HG03045 (cell line): ENCODE measurements at regions not wholly inside any gene's neighbourhood (a gene's known extent, or its start where the extent isn't known, plus 50 kb on each side); places are given as distances from the start of the nearest gene placed in this dataset.
"Not testable (repeated sequence)": the region's sequence is repeated elsewhere in the genome, so short reads cannot be mapped to it uniquely, and the experiment has no call there.

Experiments used
- ATAC-seq: cut with Tn5 transposase; IDR thresholded peaks from one replicate; pipeline ENCODE4 v1.9.1; 2021; ENCODE audit warnings: mild to moderate bottlenecking, moderate library complexity; ENCODE audit not compliant: unreplicated experiment

DNA sequence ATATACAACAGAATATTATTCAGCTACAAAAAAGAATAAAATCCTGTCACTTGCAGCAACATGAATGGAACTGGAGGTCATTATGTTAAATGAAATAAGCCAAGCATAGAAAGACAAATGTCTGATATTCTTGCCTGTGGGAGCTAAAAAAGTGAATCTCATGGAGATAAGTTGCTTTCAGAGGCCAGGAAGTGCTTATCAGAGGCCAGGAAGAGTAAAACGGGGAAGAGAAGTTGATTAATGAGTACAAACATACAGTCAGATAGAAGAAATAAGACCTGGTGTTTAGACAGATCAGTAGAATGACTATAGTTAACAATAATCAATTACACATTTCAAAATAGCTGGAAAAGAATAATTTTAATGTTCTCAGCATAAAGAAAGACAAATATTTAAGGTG lies 54.4 kb upstream of the CPHXL start:
- ATAC-seq, result no peak

DNA sequence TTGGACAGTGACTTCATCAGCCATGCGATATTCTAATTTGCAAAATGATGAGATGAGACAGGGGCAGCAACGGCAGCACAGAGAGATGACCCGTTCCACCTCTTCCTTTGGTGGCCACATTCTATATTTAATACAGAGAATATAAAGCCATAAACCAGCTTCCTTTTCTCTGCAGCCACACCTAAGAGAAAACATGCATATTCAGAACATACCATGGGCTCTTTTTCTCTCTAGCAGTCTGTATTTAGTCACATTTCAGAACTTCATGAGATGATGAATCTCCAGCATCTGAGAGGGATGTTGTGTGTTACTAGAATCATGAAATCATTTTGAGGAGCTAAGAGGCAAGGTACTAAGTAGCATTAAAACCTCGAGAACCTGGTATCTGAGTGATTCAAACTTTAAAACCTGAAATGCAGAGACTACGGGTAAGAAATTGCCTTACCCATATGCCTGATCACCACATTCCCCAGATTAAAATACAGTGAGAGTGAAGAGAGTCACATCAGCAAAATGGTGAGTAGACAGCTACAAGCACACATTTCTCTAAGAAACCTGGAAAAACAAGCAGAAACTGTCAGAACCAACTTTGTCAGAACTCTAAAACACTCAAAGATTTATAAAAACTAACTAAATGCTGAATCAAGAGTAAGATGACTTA lies 55.5 kb upstream of the CPHXL start:
- no peak for ATAC-seq

DNA sequence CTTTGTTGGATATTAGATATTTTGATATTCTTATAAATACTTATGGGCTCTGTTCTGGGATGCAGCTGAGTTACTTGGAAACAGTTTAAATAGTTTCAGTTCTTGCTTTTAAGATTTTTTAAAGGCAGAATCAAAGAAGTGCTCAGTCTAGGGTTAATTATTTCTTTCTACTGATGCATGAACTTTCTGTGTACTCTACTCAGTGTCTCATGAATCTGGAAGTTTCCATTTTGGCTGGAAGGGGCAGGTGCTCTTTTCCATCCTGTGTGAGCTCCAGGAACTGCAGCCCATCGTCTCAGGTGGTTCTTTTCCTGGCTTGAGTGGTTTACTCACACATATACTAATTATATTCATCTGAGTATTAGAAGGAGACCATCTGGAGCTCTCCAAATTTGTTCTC lies 61.1 kb upstream of the CPHXL start:
- ATAC-seq, result no peak

DNA sequence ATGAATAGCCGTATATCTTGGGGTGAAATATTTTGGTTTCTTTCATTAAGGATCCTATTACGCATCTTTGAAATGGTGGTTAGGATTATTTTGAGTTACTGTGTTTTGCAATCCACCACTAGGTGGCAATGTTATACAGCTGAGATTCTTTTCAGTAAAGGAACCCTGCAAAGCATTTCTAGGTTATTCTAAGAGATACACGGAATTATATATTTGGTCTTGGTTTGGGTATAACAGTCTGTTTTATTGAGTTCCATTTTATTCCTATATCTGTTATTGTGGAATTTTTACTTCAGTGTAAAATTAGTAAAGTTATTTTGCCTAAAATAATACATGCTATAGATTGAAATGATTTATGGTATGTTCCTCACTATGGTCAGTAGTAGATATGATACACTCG lies 62.9 kb upstream of the CPHXL start:
- ATAC-seq, result no peak

DNA sequence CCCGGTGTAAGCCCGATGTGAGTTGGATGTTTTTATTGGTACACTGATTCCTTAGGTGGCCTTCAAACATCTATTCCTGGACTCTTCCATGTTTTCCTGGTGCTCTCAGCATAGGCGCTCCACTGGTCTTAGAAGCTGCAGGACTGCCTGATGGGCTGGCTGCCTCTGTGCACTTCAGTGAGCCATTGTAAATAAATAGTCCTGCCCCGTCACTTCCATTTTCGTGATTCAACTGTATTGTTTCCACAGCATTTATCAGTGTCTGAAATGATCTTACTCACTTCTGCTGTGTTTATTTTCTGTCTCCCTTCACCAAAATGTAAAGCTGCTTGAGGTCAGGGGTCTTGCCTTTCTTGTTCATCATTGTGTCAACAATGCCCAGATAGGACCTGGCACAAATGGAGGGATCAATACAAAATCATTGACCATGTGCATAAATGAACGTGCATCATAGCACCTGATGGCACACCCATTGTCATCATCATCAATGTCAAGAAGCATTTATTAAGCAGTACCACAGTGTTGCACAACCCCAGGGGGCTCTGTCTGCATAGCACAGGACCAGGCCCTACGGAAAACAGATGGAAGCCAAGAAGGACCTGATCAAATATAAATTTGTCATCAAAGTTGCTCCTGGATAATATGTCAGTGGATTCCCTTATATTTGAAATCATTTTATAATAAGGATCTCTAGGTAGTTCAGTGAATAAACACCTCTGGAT lies 66.6 kb upstream of the CPHXL start:
- no peak for ATAC-seq

DNA sequence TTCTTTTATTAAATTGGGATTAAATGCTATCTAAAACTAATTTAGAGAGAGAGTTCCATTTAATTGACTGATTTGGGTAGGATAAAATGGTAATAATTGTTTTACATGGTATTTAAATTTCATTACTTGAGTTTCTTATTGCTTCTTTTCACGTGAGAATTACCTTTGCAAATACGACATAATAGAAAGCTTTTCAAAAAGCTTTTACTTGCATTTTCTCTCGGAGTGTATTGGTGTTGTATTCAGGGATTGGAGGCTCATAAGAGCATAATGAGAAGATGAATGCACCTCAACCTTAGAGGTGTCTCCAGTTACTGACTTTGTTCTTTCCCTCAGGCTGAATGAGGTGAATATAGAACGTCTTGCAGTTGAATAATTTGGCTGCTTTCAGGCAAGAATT lies 67.4 kb upstream of the CPHXL start:
- no peak for ATAC-seq

DNA sequence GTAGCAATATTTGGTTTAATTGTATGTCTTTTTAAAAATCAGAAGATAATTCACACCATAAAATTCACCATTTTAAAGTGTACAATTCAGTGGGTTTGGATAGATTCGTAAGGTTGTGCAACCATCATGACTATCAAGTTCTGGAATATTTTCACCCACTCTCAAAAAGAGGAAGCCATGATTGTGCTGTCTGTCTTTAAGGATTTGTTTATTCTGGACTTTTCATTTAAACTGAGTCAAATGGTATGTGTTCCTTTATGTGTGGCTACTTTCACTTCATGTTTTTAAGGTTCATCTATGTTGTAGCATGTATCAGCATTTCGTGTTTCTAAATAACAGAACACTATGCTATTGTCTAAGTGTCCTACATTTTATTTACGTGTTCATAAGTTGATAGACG lies 68.1 kb upstream of the CPHXL start:
- no peak for ATAC-seq

DNA sequence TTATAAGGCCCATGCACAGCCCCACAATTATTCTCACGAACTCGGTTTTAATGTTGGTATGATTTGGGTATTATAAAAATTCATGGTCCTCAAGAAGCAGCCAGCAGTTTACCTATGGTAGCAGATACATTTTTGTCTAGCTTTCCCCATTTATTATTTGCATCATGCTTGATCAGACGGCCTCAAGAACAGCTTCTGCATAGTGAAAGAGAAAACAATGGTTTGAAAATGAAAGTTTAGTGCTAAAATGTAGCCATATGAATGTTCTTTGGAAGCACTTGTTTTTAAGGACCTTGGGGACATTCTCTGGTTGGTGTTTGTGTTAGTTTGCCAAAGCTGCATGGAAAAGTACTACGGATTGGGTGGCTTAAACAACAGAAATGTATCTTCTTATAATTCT lies 72.4 kb upstream of the CPHXL start:
- ATAC-seq, result no peak

DNA sequence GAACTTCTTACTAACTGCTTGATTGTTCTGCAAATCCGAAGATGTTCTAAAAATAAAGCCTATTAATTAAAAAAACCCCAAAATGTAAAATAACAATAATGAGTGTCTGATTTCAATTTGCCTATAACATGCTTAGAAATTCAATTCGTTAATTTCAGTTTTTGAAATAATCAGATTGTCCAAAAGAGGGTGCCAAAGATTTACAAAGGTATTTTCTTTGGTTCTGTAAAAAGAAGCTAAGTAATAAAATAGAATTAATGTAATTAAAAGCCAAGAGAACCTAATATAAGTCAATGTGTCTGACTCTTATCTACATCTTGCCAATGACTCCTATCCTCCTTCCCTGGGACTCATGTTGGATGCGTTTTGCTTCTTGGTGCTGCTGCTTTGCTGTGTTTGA lies 75.0 kb upstream of the CPHXL start:
- no peak for ATAC-seq

DNA sequence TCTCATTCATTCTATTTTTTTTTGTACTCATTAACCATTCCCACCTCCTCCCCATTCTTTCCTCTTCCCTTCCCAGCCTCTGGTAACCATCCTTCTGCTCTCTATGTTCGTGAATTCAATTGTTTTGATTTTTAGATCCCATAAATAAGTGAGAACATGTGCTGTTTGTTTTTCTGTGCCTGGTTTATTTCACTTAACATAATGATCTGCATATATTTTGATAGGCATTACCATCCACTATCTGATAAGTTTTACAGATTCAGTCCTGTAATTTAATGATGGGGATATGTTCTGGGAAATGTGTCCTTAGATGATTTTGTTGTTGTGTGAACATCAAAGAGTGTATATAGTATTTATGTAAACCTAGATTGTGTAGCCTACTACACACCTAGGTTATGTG lies 77.5 kb upstream of the CPHXL start:
- no peak for ATAC-seq

DNA sequence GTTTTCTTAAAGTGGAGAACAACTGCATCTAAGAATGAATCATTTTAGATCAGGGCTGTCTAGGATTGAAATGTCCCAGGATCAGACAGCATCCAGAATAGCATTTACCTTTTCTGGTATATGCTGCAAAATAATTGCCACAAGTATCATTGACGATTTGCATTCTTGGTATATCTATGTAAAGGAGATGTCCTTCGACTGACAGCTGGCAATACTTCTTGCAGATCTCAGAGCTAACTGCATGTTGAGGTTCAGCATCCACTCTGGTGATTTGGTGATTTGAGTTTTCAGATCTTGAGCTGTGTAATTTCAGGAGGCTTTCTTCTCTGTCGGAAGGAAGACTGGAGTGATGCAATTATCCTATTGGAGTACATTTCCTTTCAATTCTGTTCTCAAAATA lies 78.1 kb upstream of the CPHXL start:
- no peak for ATAC-seq

DNA sequence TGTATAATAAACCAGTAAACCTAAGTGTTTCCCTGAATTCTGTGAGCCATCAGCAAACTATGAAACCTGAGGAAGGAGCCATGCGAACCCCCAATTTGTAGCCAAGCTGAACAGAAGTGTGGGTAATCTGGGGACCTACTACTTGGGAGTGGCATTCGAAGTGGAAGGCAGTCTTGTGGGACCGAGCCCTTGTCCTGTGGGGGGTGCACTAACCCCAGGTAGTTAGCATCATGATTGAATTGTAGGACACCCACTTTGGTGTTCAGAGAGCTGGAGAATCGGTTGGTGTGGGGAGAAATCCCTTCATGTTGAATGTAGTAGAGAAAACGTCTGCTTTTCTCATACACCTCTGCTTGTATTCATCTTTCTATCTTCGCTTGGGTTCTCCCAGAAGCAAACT lies 79.7 kb upstream of the CPHXL start:
- ATAC-seq, result no peak

DNA sequence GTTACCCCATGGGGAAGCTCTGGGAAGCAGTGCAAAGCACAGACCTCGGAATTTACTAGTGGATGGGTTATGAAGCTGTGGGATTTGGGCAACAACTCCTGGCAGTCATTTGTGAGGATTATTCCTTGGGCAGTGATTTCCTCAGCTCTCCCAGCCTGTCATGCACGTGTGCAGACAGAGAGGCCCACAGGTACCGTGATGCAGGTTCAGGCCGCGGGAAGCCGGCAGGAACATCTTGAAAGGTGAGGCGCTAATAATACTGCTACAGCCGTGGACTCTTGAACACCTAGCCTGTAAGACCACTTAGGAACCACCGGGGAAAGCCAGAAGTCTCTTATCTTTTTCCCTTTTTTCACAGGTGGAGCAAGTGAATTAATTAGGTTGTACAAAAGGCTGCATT lies 80.2 kb upstream of the CPHXL start:
- ATAC-seq, result no peak

DNA sequence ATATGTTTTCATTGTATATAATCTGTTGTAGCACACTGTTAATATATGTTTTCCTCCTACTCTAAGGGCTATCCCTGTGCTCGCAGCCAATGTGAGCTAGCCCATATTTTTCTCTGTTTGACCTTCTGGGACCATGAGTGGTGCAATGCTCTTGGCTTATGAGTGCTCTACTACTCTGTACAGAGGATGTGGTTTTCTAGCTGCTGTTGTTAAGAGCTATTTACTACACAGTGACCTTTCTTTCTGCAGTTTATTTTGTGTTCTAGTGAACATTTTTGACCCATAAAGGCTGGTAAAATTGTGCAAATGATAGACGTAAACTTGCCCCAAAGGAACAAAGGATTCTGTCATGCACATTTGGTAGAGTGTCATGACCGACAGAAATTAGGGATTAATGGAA lies 84.1 kb upstream of the CPHXL start:
- ATAC-seq, result no peak

DNA sequence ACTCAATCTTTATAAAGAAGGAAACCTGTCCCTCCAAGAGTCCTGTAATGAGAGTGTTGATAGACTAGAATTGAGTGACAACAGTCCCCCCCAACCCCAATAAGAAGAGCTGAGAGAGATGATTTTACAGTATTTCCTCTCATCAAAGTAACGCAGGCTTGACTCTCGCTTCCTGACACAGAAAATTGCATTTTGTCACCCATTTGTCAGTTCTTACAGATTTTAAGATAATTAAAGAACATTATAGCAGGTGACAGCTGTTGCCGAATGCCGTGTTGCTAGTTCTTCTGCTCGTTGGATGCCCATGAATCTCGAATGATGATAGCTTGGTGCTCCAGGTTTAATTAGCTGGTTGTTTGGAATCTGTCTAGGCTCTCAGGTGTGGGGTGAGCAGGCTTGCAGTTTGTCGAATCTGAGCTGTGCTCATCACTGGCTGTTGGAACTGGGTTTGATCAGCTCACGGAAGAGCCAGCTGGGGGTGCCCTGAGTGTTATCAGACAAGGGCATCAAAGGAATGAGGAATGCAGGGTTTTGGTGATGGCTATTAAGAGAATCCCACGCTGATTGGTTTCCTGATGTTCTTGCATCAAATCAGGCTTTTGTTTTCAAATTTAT lies 84.8 kb upstream of the CPHXL start:
- ATAC-seq, result no peak

DNA sequence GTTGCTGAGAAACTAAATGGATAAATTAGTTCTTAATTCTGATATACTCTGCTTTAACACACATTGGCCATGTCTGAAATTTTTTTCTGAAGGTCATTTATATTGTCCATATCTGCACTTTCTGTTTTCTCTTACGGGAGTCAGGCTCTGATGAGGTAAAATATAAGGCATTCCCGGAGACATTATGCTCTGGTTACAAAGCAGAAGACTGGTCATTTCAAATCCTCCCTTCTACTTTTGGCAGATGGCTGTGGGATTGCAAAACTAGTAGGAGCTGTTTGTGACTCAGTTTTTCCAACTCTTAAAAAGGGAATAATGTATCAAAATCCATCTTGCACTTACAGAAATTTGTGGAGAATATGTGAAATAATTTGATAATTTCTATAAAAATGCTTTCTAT lies 92.2 kb upstream of the CPHXL start:
- ATAC-seq, result no peak

DNA sequence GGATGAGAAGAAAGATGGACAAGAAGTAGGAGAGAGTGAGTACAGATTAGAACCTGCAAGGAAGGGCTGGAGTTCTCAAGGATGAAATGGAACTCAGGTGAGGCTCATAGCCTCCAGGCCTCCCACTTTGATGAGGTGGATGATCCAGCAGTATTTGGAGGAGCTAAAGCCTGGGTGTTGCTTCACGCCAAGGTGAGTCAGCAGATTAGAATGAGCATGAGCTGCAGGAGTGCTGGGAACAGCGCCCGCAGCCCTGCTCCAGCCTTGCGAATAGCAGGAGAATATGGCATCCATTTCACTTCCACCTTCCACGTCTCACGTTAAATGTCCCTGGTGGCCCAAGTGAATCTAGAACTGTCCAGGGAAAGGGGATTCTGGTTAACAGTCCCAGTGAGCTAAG lies 94.4 kb upstream of the CPHXL start:
- no peak for ATAC-seq

DNA sequence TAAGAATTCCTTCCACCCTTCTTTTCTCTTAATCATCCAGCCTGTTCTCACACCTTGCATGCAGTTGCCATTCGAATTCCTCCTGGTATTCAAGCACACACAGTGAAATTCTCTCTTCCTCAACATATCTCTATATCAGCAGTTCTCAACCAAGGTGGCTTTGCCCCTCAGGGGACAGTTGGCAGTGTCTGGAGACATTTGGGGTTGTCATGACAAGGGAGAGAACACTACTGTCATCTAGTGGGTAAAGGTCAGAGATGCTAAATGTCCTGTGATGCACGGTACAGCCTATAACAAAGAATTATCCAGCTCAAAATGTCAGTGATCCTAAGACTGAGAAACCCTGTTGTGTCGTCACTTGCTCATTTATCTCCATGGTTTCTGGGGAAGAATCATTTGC lies 94.8 kb upstream of the CPHXL start:
- ATAC-seq, result no peak

DNA sequence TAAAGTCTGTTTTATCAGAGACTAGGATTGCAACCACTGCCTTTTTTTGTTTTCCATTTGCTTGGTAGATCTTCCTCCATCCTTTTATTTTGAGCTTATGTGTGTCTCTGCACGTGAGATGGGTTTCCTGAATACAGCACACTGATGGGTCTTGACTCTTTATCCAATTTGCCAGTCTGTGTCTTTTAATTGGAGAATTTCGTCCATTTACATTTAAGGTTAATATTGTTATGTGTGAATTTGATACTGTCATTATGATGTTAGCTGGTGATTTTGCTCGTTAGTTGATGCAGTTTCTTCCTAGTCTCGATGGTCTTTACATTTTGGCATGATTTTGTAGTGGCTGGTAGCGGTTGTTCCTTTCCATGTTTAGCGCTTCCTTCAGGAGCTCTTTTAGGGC lies 99.5 kb upstream of the CPHXL start:
- ATAC-seq, result not testable (repeated sequence)

DNA sequence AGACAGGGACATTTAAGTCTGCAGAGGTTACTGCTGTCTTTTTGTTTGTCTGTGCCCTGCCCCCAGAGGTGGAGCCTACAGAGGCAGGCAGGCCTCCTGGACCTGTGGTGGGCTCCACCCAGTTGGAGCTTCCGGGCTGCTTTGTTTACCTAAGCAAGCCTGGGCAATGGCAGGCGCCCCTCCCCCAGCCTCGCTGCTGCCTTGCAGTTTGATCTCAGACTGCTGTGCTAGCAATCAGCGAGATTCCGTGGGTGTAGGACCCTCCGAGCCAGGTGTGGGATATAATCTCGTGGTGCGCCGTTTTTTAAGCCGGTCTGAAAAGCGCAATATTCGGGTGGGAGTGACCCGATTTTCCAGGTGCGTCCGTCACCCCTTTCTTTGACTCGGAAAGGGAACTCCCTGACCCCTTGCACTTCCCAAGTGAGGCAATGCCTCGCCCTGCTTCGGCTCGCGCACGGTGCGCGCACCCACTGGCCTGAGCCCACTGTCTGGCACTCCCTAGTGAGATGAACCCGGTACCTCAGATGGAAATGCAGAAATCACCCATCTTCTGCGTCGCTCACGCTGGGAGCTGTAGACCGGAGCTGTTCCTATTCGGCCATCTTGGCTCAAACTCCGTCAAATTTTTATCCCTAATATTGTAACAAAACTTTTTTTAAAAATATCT lies 101.2 kb upstream of the CPHXL start:
- ATAC-seq, result not testable (repeated sequence)

DNA sequence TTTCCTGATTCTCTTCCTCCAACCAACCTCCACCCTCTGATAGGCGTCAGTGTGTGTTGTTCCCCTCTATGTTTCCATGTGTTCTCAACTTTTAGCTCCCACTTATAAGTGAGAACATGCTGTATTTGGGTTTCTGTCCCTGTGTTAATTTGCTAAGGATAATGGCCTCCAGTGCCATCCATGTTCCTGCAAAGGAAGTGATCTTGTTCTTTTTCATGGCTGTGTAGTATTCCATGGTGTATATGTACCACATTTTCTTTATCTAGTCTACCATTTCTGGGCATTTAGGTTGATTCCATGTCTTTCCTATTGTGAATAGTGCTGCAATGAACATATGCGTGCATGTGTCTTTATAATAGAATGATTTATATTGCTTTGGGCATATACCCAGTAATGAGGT lies 107.1 kb upstream of the CPHXL start:
- ATAC-seq, result not testable (repeated sequence)
